Mucosa of descending colon (tissue), 3 donors: ENCODE measurements at regions not wholly inside any gene's neighbourhood (a gene's known extent, or its start where the extent isn't known, plus 50 kb on each side); places are given as distances from the start of the nearest gene placed in this dataset.

Source experiments
- ATAC-seq: fragments of 200-7000 bp; cut with Tn5 transposase; one replicate; pipeline ENCODE4 v1.9.1; 2020; ENCODE audit warnings: mild to moderate bottlenecking, moderate library complexity
- DNase-seq, 3 donors: peaks; one replicate each; pipeline ENCODE4 v3.0.0-alpha.2; 2020
- H3K36me3 ChIP-seq: fragments of 200-600 bp; one replicate; pipeline ENCODE4 v1.8.0; 2021; ENCODE audit warnings: low read depth, mild to moderate bottlenecking
- H3K4me1 ChIP-seq: fragments of 200-600 bp; one replicate; pipeline ENCODE4 v1.8.0; 2021; ENCODE audit warnings: low read depth, mild to moderate bottlenecking
- H3K4me3 ChIP-seq: fragments of 200-600 bp; one replicate; pipeline ENCODE4 v1.8.0; 2021; ENCODE audit warnings: mild to moderate bottlenecking
- H3K9me3 ChIP-seq: fragments of 200-600 bp; one replicate; pipeline ENCODE4 v1.8.0; 2021; ENCODE audit warnings: mild to moderate bottlenecking
- CTCF ChIP-seq: fragments of 200-600 bp; IDR thresholded peaks from one replicate; pipeline ENCODE4 v1.8.0; 2022; ENCODE audit warnings: antibody characterized with exemption, mild to moderate bottlenecking
- intact Hi-C, 2 donors: fragments of 100-400 bp; cut with DNase I in 1 of 2; cut with micrococcal nuclease in 1 of 2; formaldehyde crosslinking; loops; one replicate each; pipeline versions ENCODE4 v1.11.0 to v1.11.1; 2022; cut with DNase I, micrococcal nuclease
- donor health status: DM: no; HTN: no; CAD: no; lungs with moderate emphysema.
- donor health status: DM: no; HTN: no; CAD: no.
- donor health status: DM: no; HTN: yes; CAD: no.

GRCh38 chr5:42960506-42960905 is 79.6 kb downstream of the ANXA2R start:
- Histone ChIP-seq H3K4me3 (no peak overlapping the region), H3K36me3 (no peaks in the 10 kb centered on the region), H3K9me3 (no peaks in the 10 kb centered on the region), H3K4me1 (no peaks in the 10 kb centered on the region)
- TF ChIP-seq CTCF: no peak
- intact Hi-C loops: no loop called here
- no peak for ATAC-seq
- no peak for DNase-seq

GRCh38 chr5:42956551-42956950 is 83.6 kb downstream of the ANXA2R start:
- Histone ChIP-seq H3K4me3 (no peak overlapping the region), H3K9me3 (no peaks in the 10 kb centered on the region), H3K36me3 (no peaks in the 10 kb centered on the region), H3K4me1 (peaks cover 11% of the 10 kb centered on the region)
- no peak for TF ChIP-seq CTCF
- DNase-seq: no peak
- intact Hi-C loops: no loop called here
- no peak for ATAC-seq

- no peak for TF ChIP-seq CTCF
- H3K4me1 ChIP-seq: peaks cover 32% of the 10 kb centered on the region
- no peak overlapping the region for H3K4me3 ChIP-seq
- DNase-seq (no peak), ATAC-seq (no peak)
- H3K36me3 ChIP-seq: no peaks in the 10 kb centered on the region
- no peaks in the 10 kb centered on the region for H3K9me3 ChIP-seq
- intact Hi-C loops: no loop called here
Observed at GRCh38 chr5:42953041-42953440, 87.1 kb downstream of the ANXA2R start.

- Histone ChIP-seq H3K9me3 (no peaks in the 10 kb centered on the region), H3K4me1 (peaks cover 32% of the 10 kb centered on the region), H3K4me3 (no peak overlapping the region), H3K36me3 (no peaks in the 10 kb centered on the region)
- TF ChIP-seq CTCF: no peak
- ATAC-seq (no peak), DNase-seq (no peak)
- intact Hi-C loops: no loop called here
Observed at GRCh38 chr5:42952578-42952974, 87.5 kb downstream of the ANXA2R start.

GRCh38 chr5:42951293-42951840 is 88.8 kb downstream of the ANXA2R start:
- ATAC-seq: peak; percentile 41
- H3K9me3 ChIP-seq: no peaks in the 10 kb centered on the region
- intact Hi-C loops: no loop called here
- DNase-seq: peak; percentile 48 to 76 (median 58)
- TF ChIP-seq CTCF: no peak
- H3K4me1 ChIP-seq: peaks cover 32% of the 10 kb centered on the region
- peak overlapping the region; percentile 12 for H3K4me3 ChIP-seq
- H3K36me3 ChIP-seq: no peaks in the 10 kb centered on the region
